Kidney epithelial cell (primary cell): ENCODE measurements at regions not wholly inside any gene's neighbourhood (a gene's known extent, or its start where the extent isn't known, plus 50 kb on each side); places are given as distances from the start of the nearest gene placed in this dataset.

Experiments
- DNase-seq: peaks from one replicate; pipeline ENCODE4 v3.0.0-alpha.2; 2010; ENCODE audit warnings: low read depth
- H3K27me3 ChIP-seq: 2 replicates; pipeline ENCODE4 v1.6.0; 2011; ENCODE audit warnings: low read length; ENCODE audit not compliant: control insufficient read depth, insufficient read depth
- H3K36me3 ChIP-seq: 2 replicates; pipeline ENCODE4 v1.5.1; 2011; ENCODE audit warnings: low read length; ENCODE audit not compliant: control insufficient read depth, insufficient read depth
- H3K4me3 ChIP-seq: 2 replicates; pipeline ENCODE4 v1.5.1; 2011; ENCODE audit warnings: low read depth, mild to moderate bottlenecking, control low read depth, low read length
- CTCF ChIP-seq: IDR thresholded peaks from 2 replicates; pipeline ENCODE4 v1.5.1; 2011; ENCODE audit warnings: mild to moderate bottlenecking, moderate library complexity, low read length, control low read depth, inconsistent platforms; ENCODE audit not compliant: insufficient read depth, poor library complexity, severe bottlenecking

- TF ChIP-seq CTCF, result no peak
- H3K4me3 ChIP-seq, result no peak overlapping the region
- no peaks in the 10 kb centered on the region for H3K36me3 ChIP-seq
- DNase-seq, result no peak
- H3K27me3 ChIP-seq, result no peaks in the 10 kb centered on the region
Measured at GRCh38 chr4:41394481-41394894, 137.8 kb downstream of the UCHL1 start.

- no peak for DNase-seq
- H3K27me3 ChIP-seq, result no peaks in the 10 kb centered on the region
- no peaks in the 10 kb centered on the region for H3K36me3 ChIP-seq
- TF ChIP-seq CTCF, result no peak
- no peak overlapping the region for H3K4me3 ChIP-seq
Measured at GRCh38 chr4:41396214-41396613, 139.5 kb downstream of the UCHL1 start.

- Histone ChIP-seq H3K4me3 (no peak overlapping the region), H3K27me3 (no peaks in the 10 kb centered on the region), H3K36me3 (no peaks in the 10 kb centered on the region)
- DNase-seq, result no peak
- TF ChIP-seq CTCF, result no peak
Measured at GRCh38 chr4:41396869-41397268, 140.1 kb downstream of the UCHL1 start.

- H3K36me3 ChIP-seq, result no peaks in the 10 kb centered on the region
- no peaks in the 10 kb centered on the region for H3K27me3 ChIP-seq
- no peak for DNase-seq
- H3K4me3 ChIP-seq, result no peak overlapping the region
- no peak for TF ChIP-seq CTCF
Measured at GRCh38 chr4:41399231-41399630, 138.7 kb upstream of the LIMCH1 start.

GRCh38 chr4:41400296-41400695 lies 137.7 kb upstream of the LIMCH1 start:
- no peak for TF ChIP-seq CTCF
- Histone ChIP-seq H3K36me3 (no peaks in the 10 kb centered on the region), H3K27me3 (no peaks in the 10 kb centered on the region), H3K4me3 (no peak overlapping the region)
- DNase-seq, result no peak

GRCh38 chr4:41405464-41406112 lies 132.4 kb upstream of the LIMCH1 start:
- no peak for DNase-seq
- Histone ChIP-seq H3K36me3 (no peaks in the 10 kb centered on the region), H3K4me3 (no peak overlapping the region), H3K27me3 (no peaks in the 10 kb centered on the region)
- no peak for TF ChIP-seq CTCF
